ENCODE measurements at regions not wholly inside any gene's neighbourhood (a gene's known extent, or its start where the extent isn't known, plus 50 kb on each side); places are given as distances from the start of the nearest gene placed in this dataset.

GRCh38 chr10:111875725-111876124 is 307.8 kb downstream of the GPAM start:
- no peak for DNase-seq

DNA sequence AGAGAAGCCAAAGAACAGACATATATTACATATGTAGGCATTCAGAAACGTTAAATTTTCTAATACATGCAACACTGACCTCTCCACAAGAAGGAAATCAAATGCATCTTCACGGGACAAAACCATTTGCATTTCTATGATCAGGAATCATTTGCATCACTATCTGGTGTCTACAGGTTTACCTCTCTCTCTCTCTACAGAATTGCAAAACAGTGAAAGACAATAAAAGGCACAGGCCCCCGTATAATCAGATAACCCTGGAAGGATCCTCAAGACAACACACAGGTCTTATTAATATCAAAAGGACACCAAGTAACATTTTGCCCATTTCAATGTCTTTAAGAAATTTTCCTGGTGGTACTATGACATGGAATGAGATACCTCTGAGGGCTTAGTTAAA is 306.3 kb downstream of the GPAM start:
- no peak for DNase-seq

DNA sequence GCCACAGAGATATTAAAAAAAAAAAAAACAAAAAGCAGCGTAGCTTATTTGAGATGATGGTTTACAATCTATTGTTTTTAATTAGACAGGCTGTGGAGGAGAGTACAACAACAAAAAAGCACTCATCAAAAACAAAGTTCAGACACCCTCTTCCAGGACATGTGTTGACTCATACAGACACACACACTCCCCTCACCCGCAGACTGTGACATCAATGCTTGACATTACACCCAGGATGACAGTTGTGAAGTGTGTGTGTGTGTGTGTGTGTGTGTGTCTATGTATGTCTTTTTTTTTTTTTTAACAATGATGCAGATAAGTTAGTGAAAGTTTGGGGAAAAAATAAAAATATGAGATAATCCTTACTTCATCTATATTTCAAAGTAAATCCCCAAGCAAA is 303.6 kb downstream of the GPAM start:
- no peak for DNase-seq

- DNase-seq: no peak
Measured at GRCh38 chr10:111885046-111885445, 298.5 kb downstream of the GPAM start.

- DNase-seq: no peak
Measured at GRCh38 chr10:111885919-111886318, 297.6 kb downstream of the GPAM start.

DNA sequence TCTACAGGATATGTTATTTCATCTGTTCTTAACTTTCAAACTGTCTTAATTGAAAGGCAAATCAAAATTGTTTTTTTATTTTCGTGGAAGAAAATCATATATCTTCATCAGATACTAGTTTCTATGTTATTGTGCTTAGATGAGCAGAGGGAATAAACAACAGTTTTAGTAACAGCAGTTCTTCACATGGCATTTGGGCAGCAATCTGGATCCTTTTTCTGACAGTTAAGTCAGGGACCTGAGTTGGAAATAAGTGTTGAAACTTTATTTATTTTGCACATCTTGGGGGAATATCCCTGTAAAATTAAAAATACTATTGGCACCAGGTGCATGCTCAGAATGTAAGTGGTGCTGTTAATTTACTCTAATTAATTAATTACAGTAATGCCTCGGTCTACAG is 296.3 kb downstream of the GPAM start:
- no peak for DNase-seq

DNA sequence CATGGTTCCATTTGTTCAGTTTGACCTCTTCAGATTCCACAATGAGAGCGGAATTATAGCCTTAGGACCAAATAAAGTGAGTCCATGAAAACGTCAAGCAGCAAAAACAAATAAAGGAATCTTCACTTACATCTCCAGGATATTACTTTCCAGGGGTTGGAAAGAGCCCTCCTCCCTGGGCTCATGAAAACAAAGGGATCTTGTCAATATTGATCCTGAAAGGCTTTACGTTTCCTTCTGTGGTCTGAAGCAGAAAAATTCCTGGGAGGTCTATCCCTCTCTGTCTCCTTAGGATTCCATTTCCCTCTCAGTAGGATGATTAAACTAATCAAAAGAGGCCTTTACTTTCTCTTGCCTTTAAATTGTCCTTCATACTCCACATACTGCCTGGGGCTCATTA is 293.5 kb downstream of the GPAM start:
- DNase-seq: no peak

GRCh38 chr10:111916011-111916410 is 267.6 kb downstream of the GPAM start:
- DNase-seq: no peak

GRCh38 chr10:111921821-111922220 is 261.7 kb downstream of the GPAM start:
- DNase-seq: no peak

GRCh38 chr10:111923032-111923431 is 260.5 kb downstream of the GPAM start:
- no peak for DNase-seq

DNA sequence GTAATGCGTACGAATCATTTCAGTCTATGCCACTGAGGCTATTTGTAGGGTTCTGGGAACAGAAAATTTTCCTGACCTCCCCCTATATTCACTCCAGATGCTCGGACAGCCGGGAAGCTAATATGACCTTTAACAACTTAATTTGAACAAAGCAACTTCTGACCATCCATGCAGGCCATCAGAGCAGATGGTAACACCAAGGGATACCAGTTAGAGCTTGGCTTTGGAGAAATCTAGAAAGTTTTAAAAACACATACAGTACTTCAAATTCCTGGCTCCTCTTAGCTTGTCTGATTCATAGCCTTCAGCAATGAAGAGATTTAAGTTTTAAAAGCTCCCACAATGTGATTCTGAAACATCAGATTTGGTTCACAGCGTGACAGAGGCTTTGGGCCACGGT is 257.3 kb downstream of the GPAM start:
- DNase-seq: no peak

DNA sequence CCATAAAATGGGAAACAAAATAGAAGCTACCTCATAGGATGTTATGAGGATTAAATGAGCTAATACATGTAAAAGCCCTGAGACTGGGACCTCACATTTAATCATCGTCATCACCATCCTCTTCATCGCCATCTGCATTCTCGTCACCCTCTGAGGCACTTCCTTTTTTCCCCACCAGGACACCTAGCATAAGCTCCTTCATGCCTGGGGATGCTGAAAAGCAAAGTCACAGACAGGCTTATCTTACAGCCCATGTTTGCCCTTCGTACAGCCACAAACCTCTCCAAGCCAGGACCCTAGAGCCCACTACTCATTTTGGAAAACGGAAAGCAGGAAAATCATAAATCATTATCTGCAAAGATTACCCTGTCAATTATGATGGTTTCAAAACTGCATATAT is 249.6 kb downstream of the GPAM start:
- DNase-seq: no peak

DNA sequence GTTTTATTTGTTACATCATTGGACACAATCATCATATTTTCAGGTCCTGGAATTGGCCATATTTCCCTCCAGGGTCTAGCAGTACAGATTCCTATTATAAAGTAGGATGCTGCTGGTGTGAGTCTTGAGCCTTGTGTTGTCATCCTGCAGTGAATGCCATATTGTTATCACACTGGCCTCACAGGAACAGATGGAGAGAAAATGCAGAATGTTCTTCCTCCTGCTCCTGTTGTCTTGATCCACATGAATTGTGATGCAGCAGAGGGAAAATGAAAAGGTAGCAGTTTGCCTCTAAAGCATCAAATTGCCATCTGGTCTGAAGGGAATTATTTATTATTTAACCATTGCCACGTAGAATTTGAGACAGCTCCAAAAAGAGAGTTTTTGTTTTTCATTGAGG is 248.6 kb downstream of the GPAM start:
- no peak for DNase-seq

DNA sequence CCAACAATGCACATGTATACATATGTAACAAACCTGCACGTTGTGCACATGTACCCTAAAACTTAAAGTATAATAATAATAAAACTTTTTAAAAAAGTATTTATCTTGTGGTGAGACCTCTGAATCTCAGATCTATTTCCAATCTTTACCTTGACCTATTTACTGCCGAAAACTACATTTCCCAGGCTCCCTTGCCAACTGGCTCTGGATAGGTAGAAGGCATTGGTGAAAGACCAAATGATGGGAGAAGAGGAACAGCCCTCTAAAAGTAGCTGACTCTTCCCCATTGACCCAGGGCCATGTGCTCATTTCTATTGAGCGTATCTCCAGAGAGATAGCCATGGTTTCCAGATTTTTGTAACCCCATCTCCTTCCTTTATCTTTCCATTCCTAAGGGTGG is 247.4 kb downstream of the GPAM start:
- DNase-seq: no peak

- no peak for DNase-seq
Measured at GRCh38 chr10:111944331-111944730, 239.2 kb downstream of the GPAM start.

GRCh38 chr10:111953949-111954348 is 229.6 kb downstream of the GPAM start:
- DNase-seq: no peak

- DNase-seq: no peak
Measured at GRCh38 chr10:111954386-111954785, 229.2 kb downstream of the GPAM start.

DNA sequence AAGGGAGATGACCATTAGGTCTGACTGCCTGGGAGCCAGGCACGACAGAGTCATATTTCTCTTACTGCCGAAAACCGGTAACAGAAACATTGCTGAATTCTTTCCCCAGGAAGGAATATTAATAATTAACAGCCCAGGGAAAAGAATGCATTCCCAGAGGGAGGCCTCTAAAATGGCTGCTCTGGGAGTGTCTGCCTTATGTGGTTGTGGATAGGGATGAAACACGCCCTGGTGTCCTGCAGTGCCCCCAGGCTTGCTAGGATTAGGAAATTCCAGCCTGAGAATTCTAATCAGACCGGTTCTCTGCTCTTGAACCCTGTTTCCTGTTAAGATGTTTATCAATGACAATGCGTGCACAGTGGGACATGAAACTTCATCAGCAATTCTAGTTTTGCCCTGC is 226.7 kb downstream of the GPAM start:
- DNase-seq: no peak

GRCh38 chr10:111962951-111963350 is 220.6 kb downstream of the GPAM start:
- DNase-seq: no peak

GRCh38 chr10:111967116-111967515 is 216.4 kb downstream of the GPAM start:
- DNase-seq: no peak

DNA sequence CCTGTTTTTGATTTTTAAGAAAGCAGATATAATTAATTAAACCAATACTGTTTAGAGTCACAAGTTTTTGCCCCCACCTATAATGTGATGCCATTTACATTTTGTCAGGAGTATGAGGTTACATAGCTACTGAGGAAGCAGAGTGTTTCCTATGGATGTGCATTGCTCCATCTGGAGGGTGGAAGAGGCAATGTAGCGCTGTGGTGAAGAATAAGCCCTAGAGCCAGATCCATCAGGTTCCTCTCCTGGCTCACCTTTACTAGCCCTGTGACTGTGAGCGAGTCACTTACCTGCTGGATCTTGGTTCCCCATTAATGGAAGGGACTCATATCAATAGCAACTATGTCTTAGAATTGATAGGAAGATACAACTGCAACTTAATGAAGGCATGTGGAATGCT is 216.0 kb downstream of the GPAM start:
- no peak for DNase-seq

DNA sequence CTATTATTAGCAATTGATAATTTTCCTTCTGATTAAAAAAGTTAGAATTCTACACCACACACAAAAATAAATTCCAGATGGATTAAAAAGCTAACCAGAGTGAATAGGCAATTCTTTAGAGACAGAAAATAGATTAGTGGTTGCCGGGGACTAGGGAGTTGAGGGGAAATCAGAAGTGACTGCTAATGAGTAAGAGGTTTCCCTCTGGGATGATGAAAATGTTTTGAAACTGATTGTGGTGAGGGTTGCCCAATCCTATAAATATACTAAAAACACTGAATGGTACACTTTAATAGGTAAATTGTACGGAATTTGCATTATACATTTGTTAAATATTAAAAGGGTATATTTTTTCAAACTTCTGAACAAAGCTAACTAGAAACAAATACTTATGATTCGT is 214.9 kb downstream of the GPAM start:
- DNase-seq: no peak

GRCh38 chr10:111970111-111970510 is 213.5 kb downstream of the GPAM start:
- no peak for DNase-seq

DNA sequence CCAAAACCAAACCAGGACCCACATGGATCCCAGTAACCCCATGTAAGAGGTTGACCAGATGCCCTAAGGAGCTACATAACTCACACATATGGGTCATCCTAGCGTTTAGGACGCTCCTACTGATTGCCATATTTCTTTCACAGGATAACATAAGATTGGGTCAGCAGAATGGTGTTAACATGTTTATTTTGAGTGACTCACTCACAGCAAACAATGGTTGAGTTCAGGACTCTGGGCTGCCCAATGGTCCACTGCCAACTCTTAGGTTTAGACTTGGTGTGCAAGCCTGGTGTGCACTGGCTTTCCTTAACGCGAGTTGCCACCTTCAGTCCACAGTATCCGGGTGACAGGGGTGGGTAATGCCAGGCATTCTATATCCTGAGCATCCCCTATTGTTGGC is 211.5 kb downstream of the GPAM start:
- no peak for DNase-seq

DNA sequence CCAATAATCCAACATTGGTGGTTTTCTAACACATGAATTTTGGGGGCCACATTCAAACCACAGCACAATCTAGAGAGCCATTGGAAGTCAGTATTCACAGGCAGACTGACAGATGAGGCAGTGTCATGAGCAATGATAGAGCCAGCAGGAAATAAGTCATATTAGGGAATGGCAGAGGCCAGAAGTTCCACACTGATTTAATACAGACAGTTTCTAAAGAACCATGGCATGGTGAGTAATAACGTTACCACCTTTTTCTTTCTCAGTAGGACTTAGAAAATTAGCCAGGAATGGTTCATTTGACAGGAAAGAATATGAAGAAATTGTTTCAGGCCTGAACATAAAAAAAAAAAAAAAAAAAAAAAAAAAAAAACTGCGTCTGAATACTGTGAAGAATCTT is 210.3 kb downstream of the GPAM start:
- no peak for DNase-seq

Data from nucleus accumbens (tissue), 56 donors.